KOPT-K1 (cell line): ENCODE measurements at regions not wholly inside any gene's neighbourhood (a gene's known extent, or its start where the extent isn't known, plus 50 kb on each side); places are given as distances from the start of the nearest gene placed in this dataset.

Experiments used
- H3K27ac ChIP-seq: fragments of 200-600 bp; sonication (generic); 2 replicates; pipeline ENCODE4 v1.5.1; 2016; ENCODE audit warnings: antibody characterized with exemption, mild to moderate bottlenecking, low read depth, low read length; ENCODE audit not compliant: poor library complexity, severe bottlenecking
- H3K36me3 ChIP-seq: fragments of 200-600 bp; sonication (generic); 2 replicates; pipeline ENCODE4 v1.5.1; 2017; ENCODE audit warnings: antibody characterized with exemption, mild to moderate bottlenecking, low read length, moderate library complexity; ENCODE audit not compliant: insufficient read depth
- H3K9me3 ChIP-seq: fragments of 200-600 bp; sonication (generic); 2 replicates; pipeline ENCODE4 v1.5.1; 2017; ENCODE audit warnings: antibody characterized with exemption, low read length, mild to moderate bottlenecking; ENCODE audit not compliant: insufficient read depth, poor library complexity, severe bottlenecking

GRCh38 chr16:86382774-86383407, 127.4 kb upstream of the FOXF1 start:
- Histone ChIP-seq H3K36me3 (no peaks in the 10 kb centered on the region), H3K9me3 (no peaks in the 10 kb centered on the region), H3K27ac (no peak overlapping the region)

- Histone ChIP-seq H3K36me3 (no peaks in the 10 kb centered on the region), H3K27ac (no peak overlapping the region), H3K9me3 (no peaks in the 10 kb centered on the region)
Observed at GRCh38 chr16:86383488-86384262, 126.7 kb upstream of the FOXF1 start.

GRCh38 chr16:86384263-86384649, 126.1 kb upstream of the FOXF1 start:
- Histone ChIP-seq H3K27ac (no peak overlapping the region), H3K9me3 (no peaks in the 10 kb centered on the region), H3K36me3 (no peaks in the 10 kb centered on the region)

- Histone ChIP-seq H3K36me3 (no peaks in the 10 kb centered on the region), H3K27ac (no peak overlapping the region), H3K9me3 (no peaks in the 10 kb centered on the region)
Observed at GRCh38 chr16:86384980-86385379, 125.3 kb upstream of the FOXF1 start.

GRCh38 chr16:86387468-86388440, 122.6 kb upstream of the FOXF1 start:
- Histone ChIP-seq H3K36me3 (no peaks in the 10 kb centered on the region), H3K9me3 (no peaks in the 10 kb centered on the region), H3K27ac (no peak overlapping the region)

GRCh38 chr16:86388976-86389375, 121.4 kb upstream of the FOXF1 start:
- Histone ChIP-seq H3K36me3 (no peaks in the 10 kb centered on the region), H3K9me3 (no peaks in the 10 kb centered on the region), H3K27ac (no peak overlapping the region)

GRCh38 chr16:86389566-86390328, 120.6 kb upstream of the FOXF1 start:
- H3K27ac ChIP-seq: no peak overlapping the region
- H3K36me3 ChIP-seq: no peaks in the 10 kb centered on the region
- no peaks in the 10 kb centered on the region for H3K9me3 ChIP-seq

- no peaks in the 10 kb centered on the region for H3K9me3 ChIP-seq
- no peaks in the 10 kb centered on the region for H3K36me3 ChIP-seq
- no peak overlapping the region for H3K27ac ChIP-seq
Observed at GRCh38 chr16:86390335-86390734, 120.0 kb upstream of the FOXF1 start.

GRCh38 chr16:86391486-86391885, 118.8 kb upstream of the FOXF1 start:
- H3K9me3 ChIP-seq: no peaks in the 10 kb centered on the region
- H3K36me3 ChIP-seq: no peaks in the 10 kb centered on the region
- H3K27ac ChIP-seq: no peak overlapping the region

- no peaks in the 10 kb centered on the region for H3K36me3 ChIP-seq
- no peak overlapping the region for H3K27ac ChIP-seq
- no peaks in the 10 kb centered on the region for H3K9me3 ChIP-seq
Observed at GRCh38 chr16:86391984-86392383, 118.3 kb upstream of the FOXF1 start.

- no peak overlapping the region for H3K27ac ChIP-seq
- no peaks in the 10 kb centered on the region for H3K9me3 ChIP-seq
- no peaks in the 10 kb centered on the region for H3K36me3 ChIP-seq
Observed at GRCh38 chr16:86392436-86393152, 117.7 kb upstream of the FOXF1 start.

- Histone ChIP-seq H3K27ac (no peak overlapping the region), H3K36me3 (no peaks in the 10 kb centered on the region), H3K9me3 (no peaks in the 10 kb centered on the region)
Observed at GRCh38 chr16:86393907-86394626, 116.3 kb upstream of the FOXF1 start.

GRCh38 chr16:86395477-86395876, 114.8 kb upstream of the FOXF1 start:
- no peak overlapping the region for H3K27ac ChIP-seq
- H3K9me3 ChIP-seq: no peaks in the 10 kb centered on the region
- H3K36me3 ChIP-seq: no peaks in the 10 kb centered on the region
